GM21723 (cell line): ENCODE measurements at regions not wholly inside any gene's neighbourhood (a gene's known extent, or its start where the extent isn't known, plus 50 kb on each side); places are given as distances from the start of the nearest gene placed in this dataset.

ENCODE experiments used
- ATAC-seq: cut with Tn5 transposase; IDR thresholded peaks from one replicate; pipeline ENCODE4 v1.9.1; 2021; ENCODE audit warnings: mild to moderate bottlenecking, moderate library complexity; ENCODE audit not compliant: unreplicated experiment

- no peak for ATAC-seq
Observed at GRCh38 chr4:126779001-126779400, 853.8 kb upstream of the INTU start.

- no peak for ATAC-seq
Observed at GRCh38 chr4:126779436-126780166, 853.2 kb upstream of the INTU start.

GRCh38 chr4:126783191-126783590 lies 849.6 kb upstream of the INTU start:
- ATAC-seq, result no peak

GRCh38 chr4:126784966-126785580 lies 847.7 kb upstream of the INTU start:
- no peak for ATAC-seq

- ATAC-seq, result no peak
Observed at GRCh38 chr4:126790633-126791032, 842.1 kb upstream of the INTU start.

GRCh38 chr4:126794363-126794762 lies 838.4 kb upstream of the INTU start:
- ATAC-seq, result no peak

GRCh38 chr4:126798214-126798613 lies 834.5 kb upstream of the INTU start:
- ATAC-seq, result no peak

- ATAC-seq, result no peak
Observed at GRCh38 chr4:126799416-126799815, 833.3 kb upstream of the INTU start.

- ATAC-seq, result no peak
Observed at GRCh38 chr4:126799971-126800574, 832.7 kb upstream of the INTU start.

GRCh38 chr4:126800575-126801141 lies 832.1 kb upstream of the INTU start:
- no peak for ATAC-seq

GRCh38 chr4:126807132-126807531 lies 825.6 kb upstream of the INTU start:
- ATAC-seq, result no peak

GRCh38 chr4:126812076-126812475 lies 820.7 kb upstream of the INTU start:
- ATAC-seq, result no peak

GRCh38 chr4:126820631-126821030 lies 812.1 kb upstream of the INTU start:
- no peak for ATAC-seq

- ATAC-seq, result no peak
Observed at GRCh38 chr4:126821152-126821551, 811.6 kb upstream of the INTU start.

GRCh38 chr4:126825083-126825482 lies 807.7 kb upstream of the INTU start:
- ATAC-seq, result no peak

- ATAC-seq, result no peak
Observed at GRCh38 chr4:126827669-126828068, 805.1 kb upstream of the INTU start.

GRCh38 chr4:126834854-126835253 lies 797.9 kb upstream of the INTU start:
- no peak for ATAC-seq

- ATAC-seq, result no peak
Observed at GRCh38 chr4:126838941-126839679, 793.6 kb upstream of the INTU start.

- no peak for ATAC-seq
Observed at GRCh38 chr4:126843492-126844067, 789.2 kb upstream of the INTU start.

- no peak for ATAC-seq
Observed at GRCh38 chr4:126850286-126850685, 782.5 kb upstream of the INTU start.

- no peak for ATAC-seq
Observed at GRCh38 chr4:126851391-126851790, 781.4 kb upstream of the INTU start.
